GM18499 (cell line): ENCODE measurements at regions not wholly inside any gene's neighbourhood (a gene's known extent, or its start where the extent isn't known, plus 50 kb on each side); places are given as distances from the start of the nearest gene placed in this dataset.

Experiments used
- ATAC-seq: cut with Tn5 transposase; IDR thresholded peaks from one replicate; pipeline ENCODE4 v1.9.1; 2021; ENCODE audit warnings: moderate number of reproducible peaks; ENCODE audit not compliant: insufficient read depth, unreplicated experiment

- ATAC-seq: no peak
Observed at GRCh38 chr6:9399916-9400315, 964.6 kb upstream of the SLC35B3 start.

DNA sequence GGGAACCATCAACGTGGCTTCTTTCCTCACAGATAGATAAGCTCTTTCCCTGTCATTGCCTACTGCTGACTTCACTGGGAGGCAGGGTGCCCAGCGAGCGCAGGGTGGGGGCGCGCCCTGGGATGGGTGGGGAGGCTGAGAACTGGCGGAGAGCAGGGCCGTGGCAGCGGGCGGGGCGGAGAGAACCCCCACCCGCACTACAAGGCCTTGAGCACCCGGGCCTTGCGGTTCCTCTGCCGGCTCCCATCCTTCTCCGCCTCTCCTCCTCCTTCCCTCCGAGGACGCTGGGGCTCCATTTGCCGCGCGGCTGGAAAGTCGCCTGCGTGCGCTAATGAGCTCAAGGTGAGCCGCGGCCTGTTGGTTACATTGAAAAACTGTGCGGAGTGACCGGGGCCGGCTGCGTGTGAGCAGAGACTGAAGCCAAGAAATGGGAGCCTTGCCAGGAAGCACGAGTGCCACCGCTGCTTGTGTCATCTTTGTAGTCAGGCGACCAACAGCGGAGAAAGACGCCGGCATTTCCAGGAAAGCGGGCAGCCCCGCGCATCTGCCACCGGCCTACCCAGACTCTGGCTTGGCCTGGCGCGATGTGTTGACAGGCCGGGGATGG, 963.5 kb upstream of the SLC35B3 start:
- no peak for ATAC-seq

- no peak for ATAC-seq
Observed at GRCh38 chr6:9398071-9398766, 962.9 kb upstream of the SLC35B3 start.

DNA sequence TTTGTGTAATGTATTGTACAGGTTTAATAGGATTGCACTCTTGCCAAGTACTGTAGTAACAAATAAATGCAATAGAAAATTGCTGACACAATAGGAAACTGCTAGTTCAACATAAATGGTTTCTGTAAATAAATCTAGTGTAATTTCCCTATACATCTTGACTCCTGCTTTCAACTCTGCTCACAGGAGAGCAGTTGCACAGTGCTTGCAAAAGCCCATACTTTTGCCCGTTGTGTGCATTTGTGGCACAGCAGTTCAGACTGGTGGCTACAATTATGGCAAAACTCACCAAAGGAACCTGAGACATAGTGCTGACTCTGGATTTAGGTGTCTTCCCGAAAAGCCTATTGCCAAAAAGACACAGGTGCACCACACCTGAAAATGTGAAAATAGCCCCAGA, 953.3 kb upstream of the SLC35B3 start:
- no peak for ATAC-seq

DNA sequence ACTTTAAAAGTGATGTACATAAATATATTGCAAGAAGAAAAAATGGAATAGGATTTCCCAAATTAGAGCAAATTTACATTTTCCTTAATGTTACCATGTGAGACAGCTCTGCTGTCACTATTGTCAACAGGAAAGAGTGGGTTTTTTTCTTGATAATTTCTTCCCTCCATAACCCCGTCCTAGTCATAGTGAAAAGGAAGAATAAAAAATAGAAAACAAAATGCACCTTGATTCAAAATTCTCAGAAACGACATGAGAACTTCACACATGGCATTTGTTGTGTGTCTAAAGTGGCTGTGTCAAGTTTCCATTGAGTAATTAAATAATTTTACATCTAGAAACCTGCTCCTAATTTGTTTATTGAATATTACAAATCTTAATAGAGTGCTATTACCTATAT, 945.2 kb upstream of the SLC35B3 start:
- ATAC-seq: no peak

GRCh38 chr6:9373308-9373707, 938.0 kb upstream of the SLC35B3 start:
- ATAC-seq: no peak

DNA sequence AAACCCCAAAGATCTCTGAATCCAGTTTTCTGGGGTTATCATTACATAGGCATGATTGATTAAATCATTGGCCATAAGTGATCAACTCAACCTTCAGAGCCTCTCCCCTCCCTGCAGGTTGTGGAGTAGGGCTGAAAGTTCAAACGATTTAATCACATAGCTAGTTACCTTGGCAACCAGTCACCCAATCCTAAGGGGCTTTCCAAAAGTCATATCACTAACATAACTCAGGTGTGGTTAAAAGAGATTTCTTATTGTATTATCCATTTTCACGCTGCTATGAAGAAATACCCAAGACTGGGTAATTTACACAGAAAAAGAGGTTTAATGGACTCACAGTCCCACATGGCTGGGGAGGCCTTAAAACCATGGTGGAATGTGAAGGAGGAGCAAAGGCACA, 935.1 kb upstream of the SLC35B3 start:
- ATAC-seq: no peak

DNA sequence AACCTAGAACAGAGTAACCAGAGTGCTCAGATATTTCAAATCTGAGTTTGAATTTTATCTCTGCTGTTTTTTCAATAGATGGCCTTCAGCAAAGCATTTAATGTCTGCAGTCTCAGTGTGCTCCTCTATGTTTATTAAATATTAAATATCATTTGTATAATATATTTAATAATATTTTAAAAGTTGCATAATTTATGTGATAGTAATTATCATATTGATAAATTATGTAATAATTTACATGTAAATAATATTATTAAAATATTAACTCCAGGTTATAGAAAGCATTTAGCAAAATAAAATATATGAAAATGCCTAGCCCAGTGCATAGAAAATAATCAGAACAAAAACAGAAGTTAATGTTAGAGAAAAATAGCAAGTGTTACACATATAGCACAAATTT, 930.0 kb upstream of the SLC35B3 start:
- ATAC-seq: no peak

DNA sequence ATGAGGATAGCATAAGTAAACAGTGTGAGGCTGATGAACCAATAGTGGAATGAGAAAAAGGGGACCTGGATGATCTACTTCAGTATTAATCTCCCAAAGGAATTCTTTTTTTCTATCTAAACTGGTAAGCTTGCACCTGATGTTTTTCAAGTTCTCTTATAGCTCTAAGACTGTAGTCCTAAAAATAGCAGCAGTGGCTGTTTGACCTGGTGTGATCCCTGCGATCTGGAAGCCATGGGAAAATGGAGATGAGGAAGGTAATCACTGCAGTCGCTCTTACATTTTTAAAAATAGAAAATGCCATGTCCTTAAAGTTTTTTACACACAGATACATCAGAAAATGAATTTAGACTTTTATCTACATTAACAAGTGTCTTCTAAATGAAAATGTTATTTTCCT, 926.4 kb upstream of the SLC35B3 start:
- ATAC-seq: no peak

GRCh38 chr6:9360881-9361280, 925.5 kb upstream of the SLC35B3 start:
- ATAC-seq: no peak

- no peak for ATAC-seq
Observed at GRCh38 chr6:9347608-9348007, 912.3 kb upstream of the SLC35B3 start.

- no peak for ATAC-seq
Observed at GRCh38 chr6:9346923-9347322, 911.6 kb upstream of the SLC35B3 start.

- no peak for ATAC-seq
Observed at GRCh38 chr6:9335431-9335830, 900.1 kb upstream of the SLC35B3 start.

DNA sequence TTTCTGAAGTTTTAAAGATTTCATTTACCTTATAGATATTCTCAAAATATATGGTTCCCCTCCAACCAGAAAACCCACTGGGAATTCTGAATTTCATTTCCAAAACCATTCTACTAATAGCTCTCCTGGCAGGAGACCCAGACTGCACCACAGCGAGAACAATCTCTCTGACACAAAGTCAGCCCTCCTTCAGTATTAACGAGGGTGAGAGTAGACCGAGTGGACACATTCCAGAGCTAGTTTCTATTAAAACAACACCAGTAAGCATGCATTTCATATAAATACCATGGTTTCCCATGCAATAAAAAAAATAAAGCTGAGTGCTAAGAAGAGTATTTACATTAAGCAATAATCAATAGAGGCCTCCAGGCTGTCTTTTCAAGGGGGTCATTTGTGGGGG, 899.6 kb upstream of the SLC35B3 start:
- no peak for ATAC-seq

DNA sequence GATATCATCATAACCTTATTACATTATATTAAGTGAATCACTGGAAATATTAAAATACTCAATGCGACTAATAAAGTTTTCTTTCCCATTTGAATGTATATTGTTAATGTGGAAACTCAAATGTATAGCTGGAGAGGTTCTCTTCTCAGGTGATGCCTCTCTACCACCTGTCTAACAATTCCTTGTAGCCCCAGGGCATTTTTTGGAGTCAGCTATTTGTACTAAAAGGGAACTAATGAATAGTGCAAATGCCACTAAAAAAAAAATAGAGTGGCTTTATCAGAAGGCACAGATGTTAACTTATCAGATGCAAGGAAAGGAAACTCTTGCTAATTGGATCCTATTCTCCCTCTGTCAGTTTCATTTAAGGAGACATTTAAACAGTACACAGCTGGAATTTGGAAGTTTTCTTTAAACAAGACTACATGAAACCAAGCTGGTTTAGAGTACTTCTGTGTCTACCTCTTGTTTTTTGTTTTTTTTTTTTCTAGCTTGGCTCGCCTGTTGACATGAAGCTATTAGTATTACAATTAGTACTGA, 897.0 kb upstream of the SLC35B3 start:
- no peak for ATAC-seq

- no peak for ATAC-seq
Observed at GRCh38 chr6:9316831-9317230, 881.5 kb upstream of the SLC35B3 start.

- no peak for ATAC-seq
Observed at GRCh38 chr6:9315966-9316650, 880.8 kb upstream of the SLC35B3 start.

GRCh38 chr6:9308284-9308683, 872.9 kb upstream of the SLC35B3 start:
- ATAC-seq: no peak

- no peak for ATAC-seq
Observed at GRCh38 chr6:9307786-9308185, 872.4 kb upstream of the SLC35B3 start.

DNA sequence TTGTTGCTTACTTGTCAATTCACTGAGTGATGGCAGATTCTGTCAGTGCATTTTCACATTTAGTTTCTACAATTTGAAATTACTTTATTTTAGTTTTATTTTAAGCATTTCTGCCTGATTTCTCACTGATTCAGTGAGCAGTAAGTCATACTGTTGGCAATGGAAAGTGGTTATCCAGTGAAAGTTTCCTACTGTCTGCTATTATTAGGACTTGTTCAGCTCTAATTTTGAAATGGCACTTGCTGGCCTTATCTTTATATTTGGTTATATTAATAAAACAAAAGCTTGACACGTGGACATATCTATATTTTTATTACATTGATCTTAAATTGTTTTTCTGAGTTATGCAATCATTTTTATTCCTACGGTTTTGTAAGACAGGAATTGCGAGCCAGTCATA, 871.8 kb upstream of the SLC35B3 start:
- no peak for ATAC-seq

DNA sequence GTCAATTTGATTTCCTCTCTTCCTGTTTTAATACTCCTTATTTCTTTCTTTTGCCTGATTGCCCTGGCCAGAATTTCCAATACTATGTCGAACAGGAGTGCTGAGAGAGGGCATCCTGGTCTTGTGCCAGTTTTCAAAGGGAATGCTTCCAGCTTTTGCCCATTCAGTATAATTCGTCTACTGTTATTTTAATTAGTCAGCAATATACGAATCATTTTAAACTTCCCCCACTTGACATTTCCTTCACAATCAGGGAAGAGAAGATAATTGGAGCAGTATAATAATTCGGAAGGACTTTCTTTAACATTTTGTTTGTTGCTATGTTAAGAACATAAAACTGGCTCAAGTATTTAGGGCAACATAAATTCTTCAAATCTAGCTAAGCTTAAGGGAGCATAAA, 860.3 kb upstream of the SLC35B3 start:
- no peak for ATAC-seq

- ATAC-seq: no peak
Observed at GRCh38 chr6:9292975-9293374, 857.6 kb upstream of the SLC35B3 start.
